GM10248 (cell line): ENCODE measurements at regions not wholly inside any gene's neighbourhood (a gene's known extent, or its start where the extent isn't known, plus 50 kb on each side); places are given as distances from the start of the nearest gene placed in this dataset.

Experiments
- CTCF ChIA-PET: fragments of 300-600 bp; sonication (Branson Sonifier 250); formaldehyde crosslinking; extraction: SDS; loops from one replicate; lab custom pipeline; 2021; ENCODE audit warnings: antibody characterized with exemption; lab: Yijun Ruan, JAX
- POLR2A ChIA-PET: fragments of 350-650 bp; sonication (Branson Sonifier 250); formaldehyde crosslinking; extraction: SDS; loops from one replicate; lab custom pipeline; 2020; ENCODE audit warnings: antibody characterized with exemption; lab: Yijun Ruan, JAX
- DNase-seq: peaks from one replicate; pipeline ENCODE4 v3.0.0; 2012; ENCODE audit errors: extremely low spot score
- TF ChIP-seq, protein P1 (sequence below): IDR thresholded peaks from 2 replicates; pipeline ENCODE4 v1.5.1; 2012; ENCODE audit warnings: mild to moderate bottlenecking, low read depth; ENCODE audit errors: extremely low read depth, missing control alignments, control extremely low read depth

- no peak for DNase-seq
- POLR2A ChIA-PET: no interaction called here
Observed at GRCh38 chr3:191997579-191998268, 536.8 kb downstream of the PYDC2 start.

GRCh38 chr3:192001218-192001617, 540.3 kb downstream of the PYDC2 start:
- ChIA-PET CTCF (no interaction called here), POLR2A (no interaction called here)
- TF ChIP-seq, protein P1, sequence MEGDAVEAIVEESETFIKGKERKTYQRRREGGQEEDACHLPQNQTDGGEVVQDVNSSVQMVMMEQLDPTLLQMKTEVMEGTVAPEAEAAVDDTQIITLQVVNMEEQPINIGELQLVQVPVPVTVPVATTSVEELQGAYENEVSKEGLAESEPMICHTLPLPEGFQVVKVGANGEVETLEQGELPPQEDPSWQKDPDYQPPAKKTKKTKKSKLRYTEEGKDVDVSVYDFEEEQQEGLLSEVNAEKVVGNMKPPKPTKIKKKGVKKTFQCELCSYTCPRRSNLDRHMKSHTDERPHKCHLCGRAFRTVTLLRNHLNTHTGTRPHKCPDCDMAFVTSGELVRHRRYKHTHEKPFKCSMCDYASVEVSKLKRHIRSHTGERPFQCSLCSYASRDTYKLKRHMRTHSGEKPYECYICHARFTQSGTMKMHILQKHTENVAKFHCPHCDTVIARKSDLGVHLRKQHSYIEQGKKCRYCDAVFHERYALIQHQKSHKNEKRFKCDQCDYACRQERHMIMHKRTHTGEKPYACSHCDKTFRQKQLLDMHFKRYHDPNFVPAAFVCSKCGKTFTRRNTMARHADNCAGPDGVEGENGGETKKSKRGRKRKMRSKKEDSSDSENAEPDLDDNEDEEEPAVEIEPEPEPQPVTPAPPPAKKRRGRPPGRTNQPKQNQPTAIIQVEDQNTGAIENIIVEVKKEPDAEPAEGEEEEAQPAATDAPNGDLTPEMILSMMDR: no peak
- no peak for DNase-seq

More at GRCh38 chr3:191997579-191998268, 536.8 kb downstream of the PYDC2 start:
- CTCF ChIA-PET: interaction anchor here (1.4 to 1.5 kb wide), 2 partner anchors 29 to 85 kb away, joined by 3 to 4 read pairs; no protein-coding TSS in a partner anchor
- TF ChIP-seq, protein P1: no peak

DNA sequence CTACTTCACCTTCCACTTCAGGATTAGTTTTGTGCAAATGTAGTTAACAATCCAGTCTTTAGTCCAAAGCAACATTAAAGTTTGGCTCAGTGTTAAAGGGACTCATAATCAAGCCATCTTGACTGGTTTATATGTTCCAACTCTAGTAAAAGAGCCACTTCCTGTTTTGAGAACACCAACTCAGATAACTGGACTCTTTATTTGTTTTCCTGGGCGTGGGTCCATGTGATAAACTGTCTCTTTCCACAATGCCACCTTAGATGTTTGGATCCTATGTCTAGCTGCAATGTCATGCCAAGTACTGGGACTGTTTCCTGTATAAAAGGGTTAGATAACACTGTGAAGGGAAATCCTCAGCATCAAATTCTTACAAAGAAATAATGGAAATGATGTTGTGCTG, 545.0 kb downstream of the PYDC2 start:
- TF ChIP-seq, protein P1: no peak
- POLR2A ChIA-PET: no interaction called here
- CTCF ChIA-PET: no interaction called here
- DNase-seq: no peak

DNA sequence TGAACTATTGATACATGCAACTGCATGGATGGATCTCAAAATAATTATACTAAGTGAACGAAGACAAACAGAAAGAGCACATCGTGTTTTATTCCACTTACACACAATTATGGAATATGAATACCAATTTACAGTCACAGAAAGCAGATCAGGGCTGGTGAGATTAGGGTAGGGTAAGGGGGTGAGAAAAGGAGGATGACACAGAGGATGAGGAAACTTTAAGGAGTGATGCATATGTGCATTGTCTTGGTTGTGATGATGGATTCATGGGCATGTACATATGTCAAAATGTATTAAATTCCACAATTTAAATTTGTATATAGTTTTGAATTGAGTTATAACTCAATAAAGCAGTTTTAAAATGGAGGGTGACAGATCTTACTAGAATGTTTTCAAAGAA, 548.9 kb downstream of the PYDC2 start:
- CTCF ChIA-PET: interaction anchor here (1.0 to 1.1 kb wide), 3 partner anchors 11 to 21 kb away, joined by 3 read pairs; no protein-coding TSS in a partner anchor
- no peak for DNase-seq
- POLR2A ChIA-PET: no interaction called here
- TF ChIP-seq, protein P1: no peak

GRCh38 chr3:192010490-192010889, 549.5 kb downstream of the PYDC2 start:
- TF ChIP-seq, protein P1: no peak
- CTCF ChIA-PET: interaction anchor here (1.0 to 1.1 kb wide), 2 partner anchors 12 to 14 kb away, joined by 3 read pairs; no protein-coding TSS in a partner anchor
- POLR2A ChIA-PET: no interaction called here
- DNase-seq: no peak

DNA sequence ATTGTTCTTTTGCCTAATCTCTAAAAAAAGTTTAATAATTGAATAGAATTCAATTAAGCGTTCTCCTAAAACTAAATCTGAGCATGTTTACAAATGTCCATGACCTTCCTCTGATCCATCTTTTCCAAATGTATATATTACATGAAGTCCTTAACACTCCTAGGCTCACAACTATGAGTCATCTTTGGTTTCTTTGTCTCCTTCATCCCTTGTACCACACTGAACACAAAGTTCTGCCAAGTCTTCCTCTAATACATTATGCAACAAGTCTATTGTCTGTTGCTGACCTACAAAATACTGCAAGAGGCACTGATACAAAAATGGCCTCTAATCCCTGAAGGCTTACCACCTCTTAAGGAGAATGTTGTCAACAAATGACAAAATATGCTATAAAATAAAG, 550.2 kb downstream of the PYDC2 start:
- no peak for DNase-seq
- ChIA-PET POLR2A (no interaction called here), CTCF (no interaction called here)
- TF ChIP-seq, protein P1: no peak
